Endothelial cell of umbilical vein (primary cell): ENCODE measurements at regions not wholly inside any gene's neighbourhood (a gene's known extent, or its start where the extent isn't known, plus 50 kb on each side); places are given as distances from the start of the nearest gene placed in this dataset.

Source experiments
- BruUV-seq: library from RNA; stranded (reverse); fragments of 400-500 nt; replicated peaks from 2 replicates; lab custom pipeline; 2021; lab: Mats Ljungman, UMichigan
- CTCF ChIA-PET: fragments of 300-600, 350-600 bp; sonication (Branson Sonifier 250); formaldehyde crosslinking; loops from one replicate; lab custom pipeline; 2021; ENCODE audit warnings: antibody characterized with exemption, inconsistent platforms; lab: Charles Lee
- POLR2A ChIA-PET: fragments of 300-600, 350-600 bp; sonication (Branson Sonifier 250); formaldehyde crosslinking; loops from one replicate; lab custom pipeline; 2021; ENCODE audit warnings: antibody characterized with exemption, inconsistent platforms; lab: Charles Lee
- DNase-seq: peaks from one replicate; pipeline ENCODE4 v3.0.0-alpha.2; 2011; ENCODE audit warnings: low read depth, low spot score
- FAIRE-seq: peaks from 2 replicates; lab custom pipeline; 2011; peaks lifted over from hg19 to GRCh38; lab: Jason Lieb, UNC
- H2AFZ ChIP-seq: 2 replicates; pipeline ENCODE4 v1.6.0; 2012; ENCODE audit warnings: low read depth, low read length, control low read depth, inconsistent platforms
- H3K27ac ChIP-seq: 2 replicates; pipeline ENCODE4 v1.5.1; 2011; ENCODE audit warnings: low read depth, mild to moderate bottlenecking, control low read depth, low read length, moderate library complexity; ENCODE audit not compliant: insufficient read depth
- H3K27me3 ChIP-seq, 2 experiments: 2 replicates each; pipeline versions ENCODE4 v1.6.0 to v1.6.1; 2011; ENCODE audit warnings: low read length in 2 of 2, mixed read lengths in 1 of 2; ENCODE audit not compliant: control insufficient read depth in 2 of 2, insufficient read depth in 2 of 2
- H3K36me3 ChIP-seq, 2 experiments: 2 replicates in 1 of 2; 3 replicates in 1 of 2; pipeline ENCODE4 v1.5.1; 2011; ENCODE audit warnings: low read length in 2 of 2, mild to moderate bottlenecking in 1 of 2, moderate library complexity in 1 of 2; ENCODE audit not compliant: control insufficient read depth in 2 of 2, insufficient read depth in 2 of 2; ENCODE audit errors: extremely low read depth in 1 of 2
- H3K4me1 ChIP-seq: 3 replicates; pipeline ENCODE4 v1.5.1; 2011; ENCODE audit warnings: mild to moderate bottlenecking, low read length; ENCODE audit not compliant: control insufficient read depth, insufficient read depth; ENCODE audit errors: extremely low read depth
- H3K4me2 ChIP-seq: 2 replicates; pipeline ENCODE4 v1.6.1; 2011; ENCODE audit warnings: low read length, control low read depth, mixed read lengths; ENCODE audit not compliant: insufficient read depth
- H3K4me3 ChIP-seq, 3 experiments: fragments of 200-600 bp in 1 of 3; sonication (generic), shearing (Covaris generic) in 1 of 3; replicated peaks in 1 of 3; 2 replicates each; pipeline ENCODE4 v1.5.1; 2011 to 2016; ENCODE audit warnings: control low read depth in 3 of 3, low read length in 3 of 3, mild to moderate bottlenecking in 2 of 3, inconsistent platforms in 1 of 3, low read depth in 1 of 3, moderate library complexity in 1 of 3; ENCODE audit not compliant: insufficient read depth in 1 of 3
- H3K79me2 ChIP-seq: 2 replicates; pipeline ENCODE4 v1.6.0; 2012; ENCODE audit warnings: low read length, inconsistent platforms; ENCODE audit not compliant: control insufficient read depth, insufficient read depth
- H3K9ac ChIP-seq: replicated peaks from 2 replicates; pipeline ENCODE3; 2011; ENCODE audit warnings: low read length, control low read depth; ENCODE audit not compliant: insufficient read depth; ENCODE audit errors: extremely low read depth
- H3K9me1 ChIP-seq: replicated peaks from 3 replicates; pipeline ENCODE4 v1.6.0; 2011; ENCODE audit warnings: mild to moderate bottlenecking, low read length; ENCODE audit not compliant: control insufficient read depth, insufficient read depth; ENCODE audit errors: extremely low read depth
- H3K9me3 ChIP-seq: replicated peaks from 2 replicates; pipeline ENCODE4 v1.5.1; 2012; ENCODE audit warnings: low read length, inconsistent platforms; ENCODE audit not compliant: control insufficient read depth, insufficient read depth
- H4K20me1 ChIP-seq: replicated peaks from 2 replicates; pipeline ENCODE3; 2011; ENCODE audit warnings: mild to moderate bottlenecking, low read length; ENCODE audit not compliant: control insufficient read depth, insufficient read depth; ENCODE audit errors: extremely low read depth
- CTCF ChIP-seq, 2 donors: IDR thresholded peaks; 1 replicate in 1 of 2; 2 replicates in 1 of 2; pipeline ENCODE4 v1.5.1; 2011; ENCODE audit warnings: low read length in 2 of 2, mild to moderate bottlenecking in 2 of 2, moderate library complexity in 2 of 2, control low read depth in 1 of 2, inconsistent platforms in 1 of 2, low read depth in 1 of 2; ENCODE audit not compliant: insufficient read depth in 1 of 2; ENCODE audit errors: extremely low read depth in 1 of 2
- EZH2 ChIP-seq: IDR thresholded peaks from 2 replicates; pipeline ENCODE4 v1.6.1; 2012; ENCODE audit warnings: borderline replicate concordance, low read depth, mild to moderate bottlenecking, moderate library complexity, low read length, inconsistent platforms; ENCODE audit not compliant: severe bottlenecking
- FOS ChIP-seq: IDR thresholded peaks from 2 replicates; pipeline ENCODE4 v1.6.1; 2011; ENCODE audit warnings: mild to moderate bottlenecking, low read length, moderate library complexity, borderline replicate concordance; ENCODE audit not compliant: insufficient read depth
- GATA2 ChIP-seq: IDR thresholded peaks from 2 replicates; pipeline ENCODE4 v1.7.0; 2011; ENCODE audit warnings: low read depth, mild to moderate bottlenecking, moderate library complexity, mixed read lengths, low read length; ENCODE audit not compliant: insufficient read length, insufficient read depth
- JUN ChIP-seq: IDR thresholded peaks from 2 replicates; pipeline ENCODE4 v1.6.1; 2011; ENCODE audit warnings: borderline replicate concordance, low read depth; ENCODE audit not compliant: insufficient read length, insufficient read depth
- MAX ChIP-seq: IDR thresholded peaks from 2 replicates; pipeline ENCODE4 v1.6.1; 2011; ENCODE audit not compliant: insufficient read depth, insufficient read length
- MYC ChIP-seq: IDR thresholded peaks from one replicate; pipeline ENCODE4 v1.6.1; 2011; ENCODE audit warnings: mild to moderate bottlenecking, low read depth, low read length
- POLR2A ChIP-seq: IDR thresholded peaks from 2 replicates; pipeline ENCODE4 v1.6.1; 2012; ENCODE audit warnings: low read depth, mild to moderate bottlenecking, control low read depth, low read length
- POLR2AphosphoS5 ChIP-seq: IDR thresholded peaks from 2 replicates; pipeline ENCODE4 v1.6.1; 2012; ENCODE audit warnings: low read depth, mild to moderate bottlenecking, control low read depth, low read length, moderate library complexity; ENCODE audit not compliant: insufficient read depth
- dilution Hi-C: fragments of 300-500 bp; cut with MboI; formaldehyde crosslinking; loops from one replicate; pipeline ENCODE4 v1.15.0; 2019; ENCODE audit warnings: low sequenced_read_pairs; ENCODE audit not compliant: extremely low pct_ligation_motif_present
- intact Hi-C: fragments of 100-400 bp; cut with micrococcal nuclease; formaldehyde crosslinking; loops from one replicate; pipeline ENCODE4 v1.10.0; 2022

- no TSS peak for BruUV-seq
Observed at GRCh38 chr1:229812693-229813092, 186.6 kb downstream of the URB2 start.

More at GRCh38 chr1:229812693-229813092, 186.6 kb downstream of the URB2 start:
- no peaks in the 10 kb centered on the region for H3K79me2 ChIP-seq
- DNase-seq (no peak), FAIRE-seq (no peak)
- dilution Hi-C loops (no loop called here), intact Hi-C loops (no loop called here)
- H3K4me1 ChIP-seq = no peaks in the 10 kb centered on the region
- no peak overlapping the region for H3K9ac ChIP-seq
- H3K4me2 ChIP-seq = no peak overlapping the region
- no peak overlapping the region for H3K4me3 ChIP-seq
- ChIA-PET POLR2A (no interaction called here), CTCF (no interaction called here)
- H3K36me3 ChIP-seq = no peaks in the 10 kb centered on the region
- no peak overlapping the region for H2AFZ ChIP-seq
- no peaks in the 10 kb centered on the region for H3K27me3 ChIP-seq
- no peaks in the 10 kb centered on the region for H4K20me1 ChIP-seq
- no peak for TF ChIP-seq POLR2A
- TF ChIP-seq GATA2 = no peak
- no peak for TF ChIP-seq MAX
- TF ChIP-seq POLR2AphosphoS5 = no peak
- no peak for TF ChIP-seq FOS
- no peak for TF ChIP-seq JUN
- TF ChIP-seq CTCF (IDR thresholded peaks at IDR 0.05; ENCODE audit: extremely low read depth in 1 of 2, insufficient read depth in 1 of 2, low read depth in 1 of 2, low read length in 2 of 2) = no peak
- no peak for TF ChIP-seq EZH2
- no peak for TF ChIP-seq MYC
- H3K9me3 ChIP-seq = no peaks in the 10 kb centered on the region
- no peaks in the 10 kb centered on the region for H3K9me1 ChIP-seq
- no peak overlapping the region for H3K27ac ChIP-seq
